Adipocyte (in vitro differentiated cells): ENCODE measurements at regions not wholly inside any gene's neighbourhood (a gene's known extent, or its start where the extent isn't known, plus 50 kb on each side); places are given as distances from the start of the nearest gene placed in this dataset.

ENCODE experiments used
- DNase-seq: peaks from one replicate; pipeline ENCODE4 v3.0.0-alpha.2; 2015; ENCODE audit warnings: low read depth
- H3K27me3 ChIP-seq: replicated peaks from 2 replicates; pipeline ENCODE4 v1.7.0; 2013; ENCODE audit warnings: mild to moderate bottlenecking, low read length, moderate library complexity; ENCODE audit not compliant: control insufficient read depth, insufficient read depth
- H3K36me3 ChIP-seq: 2 replicates; pipeline ENCODE4 v1.7.0; 2013; ENCODE audit warnings: low read length, mild to moderate bottlenecking, moderate library complexity; ENCODE audit not compliant: control insufficient read depth, insufficient read depth, severe bottlenecking
- H3K4me1 ChIP-seq: 2 replicates; pipeline ENCODE4 v1.7.0; 2013; ENCODE audit warnings: mild to moderate bottlenecking, low read length, moderate library complexity; ENCODE audit not compliant: control insufficient read depth, insufficient read depth
- H3K4me3 ChIP-seq: 2 replicates; pipeline ENCODE4 v1.7.0; 2013; ENCODE audit warnings: mild to moderate bottlenecking, low read length, moderate library complexity
- H3K9ac ChIP-seq: 2 replicates; pipeline ENCODE4 v1.7.0; 2013; ENCODE audit warnings: mild to moderate bottlenecking, low read length, moderate library complexity
- H3K9me3 ChIP-seq: 2 replicates; pipeline ENCODE4 v1.7.0; 2013; ENCODE audit warnings: mild to moderate bottlenecking, low read length, moderate library complexity; ENCODE audit not compliant: control insufficient read depth

GRCh38 chr16:64539811-64540371 is 582.0 kb downstream of the CDH11 start:
- H3K4me3 ChIP-seq = no peak overlapping the region
- H3K9me3 ChIP-seq = no peaks in the 10 kb centered on the region
- no peaks in the 10 kb centered on the region for H3K36me3 ChIP-seq
- no peaks in the 10 kb centered on the region for H3K27me3 ChIP-seq
- H3K9ac ChIP-seq = no peak overlapping the region
- DNase-seq = no peak
- H3K4me1 ChIP-seq = peaks cover 8% of the 10 kb centered on the region

- H3K9ac ChIP-seq = no peak overlapping the region
- H3K4me1 ChIP-seq = peaks cover 9% of the 10 kb centered on the region
- H3K36me3 ChIP-seq = no peaks in the 10 kb centered on the region
- H3K4me3 ChIP-seq = no peak overlapping the region
- no peak for DNase-seq
- no peaks in the 10 kb centered on the region for H3K27me3 ChIP-seq
- no peaks in the 10 kb centered on the region for H3K9me3 ChIP-seq
These were observed 587.6 kb downstream of the CDH11 start for GRCh38 chr16:64534180-64534780.

GRCh38 chr16:64532691-64533090 is 589.2 kb downstream of the CDH11 start:
- no peak overlapping the region for H3K4me3 ChIP-seq
- H3K4me1 ChIP-seq = peaks cover 9% of the 10 kb centered on the region
- H3K9ac ChIP-seq = no peak overlapping the region
- no peaks in the 10 kb centered on the region for H3K9me3 ChIP-seq
- no peak for DNase-seq
- no peaks in the 10 kb centered on the region for H3K27me3 ChIP-seq
- H3K36me3 ChIP-seq = no peaks in the 10 kb centered on the region

GRCh38 chr16:64532117-64532516 is 589.7 kb downstream of the CDH11 start:
- DNase-seq = no peak
- no peaks in the 10 kb centered on the region for H3K27me3 ChIP-seq
- H3K4me1 ChIP-seq = peaks cover 9% of the 10 kb centered on the region
- H3K36me3 ChIP-seq = no peaks in the 10 kb centered on the region
- no peaks in the 10 kb centered on the region for H3K9me3 ChIP-seq
- no peak overlapping the region for H3K4me3 ChIP-seq
- no peak overlapping the region for H3K9ac ChIP-seq

- Histone ChIP-seq H3K4me3 (no peak overlapping the region), H3K9ac (no peak overlapping the region), H3K9me3 (no peaks in the 10 kb centered on the region), H3K36me3 (no peaks in the 10 kb centered on the region), H3K4me1 (peaks cover 9% of the 10 kb centered on the region), H3K27me3 (no peaks in the 10 kb centered on the region)
- no peak for DNase-seq
These were observed 590.5 kb downstream of the CDH11 start for GRCh38 chr16:64531401-64531800.

GRCh38 chr16:64522548-64522947 is 599.3 kb downstream of the CDH11 start:
- Histone ChIP-seq H3K9ac (no peak overlapping the region), H3K27me3 (no peaks in the 10 kb centered on the region), H3K36me3 (no peaks in the 10 kb centered on the region), H3K4me1 (no peaks in the 10 kb centered on the region), H3K9me3 (no peaks in the 10 kb centered on the region), H3K4me3 (no peak overlapping the region)
- no peak for DNase-seq

GRCh38 chr16:64513871-64514270 is 608.0 kb downstream of the CDH11 start:
- H3K9ac ChIP-seq = no peak overlapping the region
- no peaks in the 10 kb centered on the region for H3K36me3 ChIP-seq
- no peaks in the 10 kb centered on the region for H3K27me3 ChIP-seq
- no peak overlapping the region for H3K4me3 ChIP-seq
- DNase-seq = no peak
- H3K9me3 ChIP-seq = no peaks in the 10 kb centered on the region
- H3K4me1 ChIP-seq = no peaks in the 10 kb centered on the region

GRCh38 chr16:64507240-64508024 is 614.4 kb downstream of the CDH11 start:
- no peak for DNase-seq

GRCh38 chr16:64499211-64499610 is 622.7 kb downstream of the CDH11 start:
- Histone ChIP-seq H3K36me3 (no peaks in the 10 kb centered on the region), H3K27me3 (no peaks in the 10 kb centered on the region), H3K4me3 (no peak overlapping the region), H3K4me1 (no peaks in the 10 kb centered on the region), H3K9ac (no peak overlapping the region), H3K9me3 (no peaks in the 10 kb centered on the region)
- DNase-seq = no peak

More at GRCh38 chr16:64507240-64508024, 614.4 kb downstream of the CDH11 start:
- H3K27me3 ChIP-seq = no peaks in the 10 kb centered on the region
- no peak overlapping the region for H3K9ac ChIP-seq
- H3K9me3 ChIP-seq = peaks cover 5% of the 10 kb centered on the region
- no peaks in the 10 kb centered on the region for H3K4me1 ChIP-seq
- no peak overlapping the region for H3K4me3 ChIP-seq
- no peaks in the 10 kb centered on the region for H3K36me3 ChIP-seq

- Histone ChIP-seq H3K36me3 (no peaks in the 10 kb centered on the region), H3K27me3 (no peaks in the 10 kb centered on the region), H3K4me1 (no peaks in the 10 kb centered on the region), H3K9me3 (no peaks in the 10 kb centered on the region), H3K4me3 (no peak overlapping the region), H3K9ac (no peak overlapping the region)
- no peak for DNase-seq
These were observed 623.5 kb downstream of the CDH11 start for GRCh38 chr16:64498363-64498762.

- DNase-seq = no peak
- H3K4me1 ChIP-seq = peaks cover 6% of the 10 kb centered on the region
- H3K4me3 ChIP-seq = no peak overlapping the region
- H3K9me3 ChIP-seq = no peaks in the 10 kb centered on the region
- no peaks in the 10 kb centered on the region for H3K27me3 ChIP-seq
- no peak overlapping the region for H3K9ac ChIP-seq
- H3K36me3 ChIP-seq = no peaks in the 10 kb centered on the region
These were observed 628.2 kb downstream of the CDH11 start for GRCh38 chr16:64493709-64494108.
